ENCODE measurements at regions not wholly inside any gene's neighbourhood (a gene's known extent, or its start where the extent isn't known, plus 50 kb on each side); places are given as distances from the start of the nearest gene placed in this dataset.

DNA sequence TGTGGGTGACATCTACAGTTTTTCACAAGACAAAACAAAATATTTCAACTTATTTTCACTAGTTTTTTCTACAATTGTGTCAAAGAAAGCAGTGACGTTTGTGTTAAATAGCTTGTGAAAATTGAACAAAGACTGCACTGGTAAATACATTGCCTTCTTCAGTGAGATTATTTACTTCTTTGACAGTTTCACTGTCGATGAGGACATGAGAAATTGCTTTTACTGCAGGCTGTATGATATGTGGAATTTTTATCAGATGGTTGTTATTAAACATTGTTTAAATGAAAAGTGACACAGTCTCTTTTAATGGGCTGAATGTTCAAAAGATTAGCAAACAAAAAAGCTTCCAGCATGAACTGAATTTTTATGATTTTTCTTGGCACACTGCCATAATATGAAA is 773.9 kb upstream of the CADM2 start:
- TF ChIP-seq POLR2A (IDR thresholded peaks at IDR 0.05), result no peak
- TF ChIP-seq, protein P1, sequence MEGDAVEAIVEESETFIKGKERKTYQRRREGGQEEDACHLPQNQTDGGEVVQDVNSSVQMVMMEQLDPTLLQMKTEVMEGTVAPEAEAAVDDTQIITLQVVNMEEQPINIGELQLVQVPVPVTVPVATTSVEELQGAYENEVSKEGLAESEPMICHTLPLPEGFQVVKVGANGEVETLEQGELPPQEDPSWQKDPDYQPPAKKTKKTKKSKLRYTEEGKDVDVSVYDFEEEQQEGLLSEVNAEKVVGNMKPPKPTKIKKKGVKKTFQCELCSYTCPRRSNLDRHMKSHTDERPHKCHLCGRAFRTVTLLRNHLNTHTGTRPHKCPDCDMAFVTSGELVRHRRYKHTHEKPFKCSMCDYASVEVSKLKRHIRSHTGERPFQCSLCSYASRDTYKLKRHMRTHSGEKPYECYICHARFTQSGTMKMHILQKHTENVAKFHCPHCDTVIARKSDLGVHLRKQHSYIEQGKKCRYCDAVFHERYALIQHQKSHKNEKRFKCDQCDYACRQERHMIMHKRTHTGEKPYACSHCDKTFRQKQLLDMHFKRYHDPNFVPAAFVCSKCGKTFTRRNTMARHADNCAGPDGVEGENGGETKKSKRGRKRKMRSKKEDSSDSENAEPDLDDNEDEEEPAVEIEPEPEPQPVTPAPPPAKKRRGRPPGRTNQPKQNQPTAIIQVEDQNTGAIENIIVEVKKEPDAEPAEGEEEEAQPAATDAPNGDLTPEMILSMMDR (IDR thresholded peaks at IDR 0.05 in 4 of 5, conservative IDR thresholded peaks at IDR 0.05 in 1 of 5), result no peak
- no peak for DNase-seq
- Histone ChIP-seq H3K27ac (no peak overlapping the region), H3K4me3 (no peak overlapping the region), H3K36me3 (no peaks in the 10 kb centered on the region), H3K9me3 (no peaks in the 10 kb centered on the region), H3K27me3 (no peaks in the 10 kb centered on the region), H3K4me1 (no peaks in the 10 kb centered on the region)
- intact Hi-C loops (cut with DNase I; ENCODE audit: low total_unique reads), result no loop called here
- no peak for ATAC-seq
- in situ Hi-C loops (cut with MboI; ENCODE audit: low sequenced_read_pairs in 4 of 4), result no loop called here

DNA sequence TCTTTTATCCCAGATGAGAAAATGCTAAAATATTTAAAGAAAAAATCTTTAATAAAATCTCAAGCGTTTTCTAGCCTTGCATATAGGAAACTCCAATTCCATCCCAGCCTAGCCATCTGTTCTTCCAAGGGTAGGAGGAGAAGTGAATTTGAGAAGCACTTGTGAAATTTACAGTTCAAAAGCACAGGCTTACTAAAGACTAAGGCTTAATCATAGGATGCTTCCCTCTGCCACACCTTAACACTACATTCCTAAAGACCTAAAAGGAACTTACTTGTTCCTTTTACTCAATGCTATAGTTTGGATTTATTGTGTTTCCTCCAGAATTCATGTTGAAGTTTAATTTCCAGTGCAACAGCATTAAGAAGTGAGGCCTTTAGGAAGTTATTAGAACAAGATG is 764.8 kb upstream of the CADM2 start:
- Histone ChIP-seq H3K4me3 (no peak overlapping the region), H3K27ac (no peak overlapping the region), H3K4me1 (no peaks in the 10 kb centered on the region), H3K9me3 (no peaks in the 10 kb centered on the region), H3K27me3 (no peaks in the 10 kb centered on the region), H3K36me3 (no peaks in the 10 kb centered on the region)
- DNase-seq, result no peak
- intact Hi-C loops (cut with DNase I; ENCODE audit: low total_unique reads), result no loop called here
- TF ChIP-seq POLR2A (IDR thresholded peaks at IDR 0.05), result no peak
- TF ChIP-seq, protein P1 (IDR thresholded peaks at IDR 0.05 in 4 of 5, conservative IDR thresholded peaks at IDR 0.05 in 1 of 5), result no peak
- no peak for ATAC-seq
- in situ Hi-C loops (cut with MboI; ENCODE audit: low sequenced_read_pairs in 4 of 4), result no loop called here

DNA sequence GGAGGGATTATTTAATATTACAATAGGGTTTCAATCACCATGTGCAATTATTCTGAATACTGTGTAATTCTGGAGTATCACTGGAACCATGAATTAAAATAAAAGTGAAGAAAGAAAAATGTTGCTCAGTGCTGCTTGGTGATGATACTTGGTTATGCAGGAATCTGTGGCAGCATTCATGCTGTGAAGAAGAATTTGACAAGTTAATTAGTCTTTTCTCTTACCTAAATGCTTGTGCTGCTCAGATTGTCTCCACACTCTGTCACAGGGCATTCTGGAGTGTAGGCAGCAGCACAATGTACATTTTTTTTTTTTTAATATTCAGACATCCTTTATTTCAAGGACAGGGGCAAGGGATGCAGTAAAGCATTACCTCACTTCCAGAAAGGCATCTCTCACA is 749.3 kb upstream of the CADM2 start:
- intact Hi-C loops (cut with DNase I; ENCODE audit: low total_unique reads), result no loop called here
- no peak overlapping the region for H3K4me3 ChIP-seq
- no peaks in the 10 kb centered on the region for H3K27me3 ChIP-seq
- H3K36me3 ChIP-seq, result no peaks in the 10 kb centered on the region
- ATAC-seq (no peak), DNase-seq (no peak)
- TF ChIP-seq, protein P1 (IDR thresholded peaks at IDR 0.05 in 4 of 5, conservative IDR thresholded peaks at IDR 0.05 in 1 of 5), result no peak
- no peaks in the 10 kb centered on the region for H3K9me3 ChIP-seq
- in situ Hi-C loops (cut with MboI; ENCODE audit: low sequenced_read_pairs in 4 of 4), result no loop called here
- no peaks in the 10 kb centered on the region for H3K4me1 ChIP-seq
- no peak overlapping the region for H3K27ac ChIP-seq

DNA sequence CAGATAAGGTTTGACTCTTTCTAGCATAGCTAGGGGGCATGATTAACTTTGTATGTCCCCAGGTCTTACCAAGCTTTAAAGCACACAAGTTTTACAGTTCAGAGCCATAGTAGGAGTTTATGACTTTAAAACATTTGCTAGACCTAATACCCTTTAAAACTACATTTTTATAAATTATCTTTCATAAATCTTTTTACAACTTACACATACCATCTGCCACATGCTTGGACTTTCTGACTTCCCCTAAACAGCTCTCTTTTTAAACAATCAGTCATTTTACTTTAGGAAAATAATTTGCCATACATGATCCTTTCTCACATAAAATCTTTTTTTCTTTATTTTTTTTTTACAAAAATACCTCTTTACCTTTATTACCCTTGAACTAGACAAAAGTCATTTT is 735.3 kb upstream of the CADM2 start:
- in situ Hi-C loops (cut with MboI; ENCODE audit: low sequenced_read_pairs in 4 of 4), result no loop called here
- no peak overlapping the region for H3K27ac ChIP-seq
- no peak overlapping the region for H3K4me3 ChIP-seq
- no peaks in the 10 kb centered on the region for H3K9me3 ChIP-seq
- no peak for TF ChIP-seq POLR2A (IDR thresholded peaks at IDR 0.05)
- TF ChIP-seq, protein P1 (IDR thresholded peaks at IDR 0.05 in 4 of 5, conservative IDR thresholded peaks at IDR 0.05 in 1 of 5), result no peak
- no peaks in the 10 kb centered on the region for H3K27me3 ChIP-seq
- ATAC-seq (no peak), DNase-seq (no peak)
- H3K4me1 ChIP-seq, result no peaks in the 10 kb centered on the region
- intact Hi-C loops (cut with DNase I; ENCODE audit: low total_unique reads), result no loop called here
- H3K36me3 ChIP-seq, result no peaks in the 10 kb centered on the region

DNA sequence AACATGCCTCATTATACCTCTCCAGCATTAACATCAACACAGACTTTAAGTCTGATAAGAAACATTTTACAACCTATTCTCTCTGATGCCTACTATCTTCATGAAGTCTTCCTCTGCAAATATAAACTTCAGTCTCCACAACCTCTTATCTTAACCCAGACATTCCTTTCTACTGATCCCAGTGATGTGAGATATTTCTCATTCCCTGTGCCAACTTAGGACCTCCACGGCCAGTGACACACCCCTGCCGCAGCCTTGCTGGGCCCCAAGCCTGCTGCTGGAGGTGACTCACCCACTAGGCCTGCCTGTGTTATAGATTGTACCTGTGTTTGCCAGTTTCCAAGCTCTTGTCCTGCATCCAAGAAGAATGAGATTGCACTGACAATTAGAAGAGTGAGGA is 734.5 kb upstream of the CADM2 start:
- TF ChIP-seq, protein P1 (IDR thresholded peaks at IDR 0.05 in 4 of 5, conservative IDR thresholded peaks at IDR 0.05 in 1 of 5), result no peak
- no peak for TF ChIP-seq POLR2A (IDR thresholded peaks at IDR 0.05)
- Histone ChIP-seq H3K4me3 (no peak overlapping the region), H3K36me3 (no peaks in the 10 kb centered on the region), H3K4me1 (no peaks in the 10 kb centered on the region), H3K27ac (no peak overlapping the region), H3K27me3 (no peaks in the 10 kb centered on the region), H3K9me3 (no peaks in the 10 kb centered on the region)
- ATAC-seq (no peak), DNase-seq (no peak)
- intact Hi-C loops (cut with DNase I; ENCODE audit: low total_unique reads) (no loop called here), in situ Hi-C loops (cut with MboI; ENCODE audit: low sequenced_read_pairs in 4 of 4) (no loop called here)

Measured in gastrocnemius medialis (tissue), 4 donors.